ENCODE measurements at regions not wholly inside any gene's neighbourhood (a gene's known extent, or its start where the extent isn't known, plus 50 kb on each side); places are given as distances from the start of the nearest gene placed in this dataset.

DNA sequence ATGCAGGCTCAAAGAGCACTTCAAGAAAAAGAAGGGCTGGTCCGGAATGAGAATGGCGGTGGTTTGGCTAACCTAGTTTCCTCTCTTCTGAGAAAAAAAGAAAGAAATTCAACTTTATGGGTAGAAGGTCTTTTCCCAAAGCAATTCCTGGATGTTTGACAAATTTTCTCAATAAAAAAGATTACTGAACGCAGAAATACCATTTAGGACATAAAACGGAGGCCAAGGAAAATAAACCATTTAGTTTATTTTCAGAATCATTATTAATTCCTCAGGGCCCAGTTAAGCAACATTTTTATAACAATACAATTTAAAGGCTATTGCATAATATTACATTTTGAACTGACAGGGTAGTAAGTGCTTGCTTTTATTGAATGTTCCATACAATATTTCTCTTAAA is 284.6 kb upstream of the ANKRD30A start:
- TF ChIP-seq CTCF (conservative IDR thresholded peaks at IDR 0.05) (no peak), ZFX (IDR thresholded peaks at IDR 0.05) (no peak)

Measured in C4-2B (cell line).